HG02623 (cell line): ENCODE measurements at regions not wholly inside any gene's neighbourhood (a gene's known extent, or its start where the extent isn't known, plus 50 kb on each side); places are given as distances from the start of the nearest gene placed in this dataset.
"Not testable (repeated sequence)": the region's sequence is repeated elsewhere in the genome, so short reads cannot be mapped to it uniquely, and the experiment has no call there.

Experiments
- ATAC-seq: cut with Tn5 transposase; IDR thresholded peaks from one replicate; pipeline ENCODE4 v1.9.1; 2021; ENCODE audit warnings: moderate library complexity; ENCODE audit not compliant: unreplicated experiment

DNA sequence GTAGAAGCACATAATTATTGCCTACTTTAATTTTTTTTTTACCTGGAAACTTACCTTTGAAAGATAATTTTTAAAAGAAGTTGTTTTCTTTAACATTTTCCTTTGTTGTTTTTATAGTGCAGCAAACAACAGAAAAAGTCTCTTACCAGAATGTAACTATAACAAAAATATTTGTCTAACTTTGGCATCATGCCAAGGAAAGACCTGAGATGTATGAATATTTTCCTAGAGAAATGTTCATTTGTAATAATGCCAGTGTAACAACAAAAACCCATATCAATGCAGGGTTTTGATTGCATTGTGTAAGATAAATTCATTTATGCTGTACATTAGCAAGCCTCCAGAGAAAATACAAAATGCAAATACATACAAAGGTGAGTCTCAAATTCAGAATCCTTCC lies 775.7 kb downstream of the SI start:
- no peak for ATAC-seq

DNA sequence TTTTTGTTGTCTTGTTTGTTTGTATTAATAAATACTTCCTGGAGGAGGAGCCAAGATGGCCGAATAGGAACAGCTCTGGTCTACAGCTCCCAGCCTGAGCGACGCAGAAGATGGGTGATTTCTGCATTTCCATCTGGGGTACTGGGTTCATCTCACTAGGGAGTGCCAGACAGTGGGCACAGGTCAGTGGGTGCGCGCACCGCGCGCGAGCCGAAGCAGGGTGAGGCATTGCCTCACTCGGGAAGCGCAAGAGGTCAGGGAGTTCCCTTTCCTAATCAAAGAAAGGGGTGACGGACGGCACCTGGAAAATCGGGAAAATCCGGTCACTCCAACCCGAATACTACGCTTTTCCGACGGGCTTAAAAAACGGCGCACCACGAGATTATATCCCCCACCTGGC lies 786.8 kb downstream of the SI start:
- not testable (repeated sequence) for ATAC-seq

DNA sequence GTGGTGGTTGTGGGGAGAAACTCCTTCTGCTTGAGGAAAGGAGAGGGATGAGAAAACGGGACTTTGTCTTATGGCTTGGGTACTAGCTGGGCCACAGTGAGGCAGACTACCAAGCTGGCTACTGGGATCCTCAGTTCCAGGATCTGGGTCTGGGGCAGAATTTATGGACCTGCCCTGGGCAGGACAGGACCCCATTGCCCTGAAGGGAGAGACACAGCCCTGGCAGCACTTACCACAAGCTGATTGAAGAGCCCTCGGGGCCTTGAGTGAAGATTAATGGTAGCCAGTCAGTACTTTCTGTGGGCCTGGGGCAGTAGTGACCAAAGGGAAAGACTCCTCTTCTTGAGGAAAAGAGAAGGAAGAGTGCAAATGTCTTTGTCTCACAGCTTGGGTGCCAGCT lies 799.7 kb downstream of the SI start:
- ATAC-seq: no peak

DNA sequence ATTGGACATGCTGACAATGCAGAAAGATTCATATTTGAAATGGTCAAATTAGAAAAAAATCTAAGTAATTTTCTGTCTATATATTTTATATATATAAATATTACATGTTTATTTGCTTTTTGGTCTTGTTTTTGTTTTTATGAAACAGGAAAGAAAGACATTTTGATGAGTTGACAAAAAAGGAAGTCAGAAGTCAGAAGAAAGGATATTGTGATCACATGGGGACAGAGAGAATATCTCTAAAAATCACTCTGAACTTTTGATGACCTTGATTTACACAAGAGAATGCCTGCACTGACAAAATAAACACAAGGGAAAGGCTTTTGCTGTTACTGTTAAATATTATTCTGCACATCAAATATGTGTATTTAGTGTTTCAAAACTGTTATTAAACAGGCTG lies 811.2 kb downstream of the SI start:
- ATAC-seq: no peak

DNA sequence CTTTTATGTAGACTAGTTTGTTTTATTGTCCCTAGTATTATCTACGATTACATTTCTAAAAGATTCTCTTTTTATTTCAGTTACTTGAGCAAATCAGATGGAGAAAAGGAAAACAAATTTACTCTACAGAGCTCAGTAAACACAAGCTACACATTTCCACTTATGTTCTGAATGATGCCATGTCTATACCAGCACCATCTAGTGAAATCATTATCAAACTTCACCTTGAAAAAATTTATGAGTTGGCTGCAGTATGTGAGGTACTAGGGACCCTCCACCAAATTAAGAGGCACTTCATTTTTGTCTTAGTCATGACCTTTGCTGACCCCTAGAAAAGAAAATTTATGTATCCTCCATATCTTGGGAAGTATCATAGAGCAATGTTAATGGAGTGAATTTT lies 827.4 kb downstream of the SI start:
- ATAC-seq: no peak

DNA sequence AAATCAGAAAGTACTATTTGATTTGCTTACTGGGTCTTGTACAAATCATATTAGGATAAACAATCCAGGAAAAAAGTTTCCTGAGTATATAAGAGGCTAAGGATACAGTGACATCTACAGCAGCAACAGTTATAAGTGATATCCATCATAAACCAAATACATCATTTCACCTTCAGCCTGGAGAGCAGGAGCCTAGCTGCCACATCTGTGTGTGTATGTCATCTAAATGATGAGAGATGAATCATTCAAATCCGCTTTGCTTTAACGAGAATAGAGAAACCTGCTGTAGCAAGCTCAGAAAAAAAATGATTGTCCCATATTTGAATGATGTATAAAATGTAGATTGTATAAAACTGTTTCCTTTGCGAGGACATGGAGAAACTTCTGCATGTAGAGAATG lies 841.4 kb downstream of the SI start:
- ATAC-seq: no peak

DNA sequence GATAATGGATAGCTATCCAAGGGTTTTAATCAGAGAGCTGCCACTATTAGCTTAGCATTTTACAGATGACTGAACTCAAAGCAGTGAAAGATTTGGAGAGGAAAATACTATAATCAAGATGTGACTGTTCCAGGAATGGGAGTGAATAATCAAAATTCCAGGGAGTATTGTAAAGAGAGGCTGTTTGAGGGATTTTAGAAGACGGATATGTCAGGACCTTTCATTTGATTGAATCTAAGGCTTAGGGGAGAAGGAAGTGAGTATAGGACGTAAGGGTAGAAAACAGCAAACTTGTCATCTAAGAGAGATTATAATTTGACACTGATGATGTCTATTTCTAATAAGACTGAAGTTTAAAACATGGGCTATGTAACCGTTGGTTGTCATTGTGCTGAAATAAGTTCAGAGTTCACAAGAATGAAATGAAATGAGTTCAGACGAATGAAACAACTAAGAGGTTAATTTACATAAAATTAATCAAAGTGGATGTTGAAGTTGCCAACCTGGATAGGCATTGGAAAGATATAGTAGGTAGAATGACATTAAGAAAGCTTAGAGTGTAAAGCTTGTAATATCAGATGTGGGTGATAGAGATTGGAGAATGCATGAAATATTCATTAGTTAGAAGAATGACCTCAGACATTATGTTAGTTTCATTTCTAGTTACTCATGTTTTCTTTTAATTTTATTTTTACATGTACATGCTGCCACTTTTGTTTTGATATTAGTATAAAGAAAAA lies 842.8 kb downstream of the SI start:
- no peak for ATAC-seq

DNA sequence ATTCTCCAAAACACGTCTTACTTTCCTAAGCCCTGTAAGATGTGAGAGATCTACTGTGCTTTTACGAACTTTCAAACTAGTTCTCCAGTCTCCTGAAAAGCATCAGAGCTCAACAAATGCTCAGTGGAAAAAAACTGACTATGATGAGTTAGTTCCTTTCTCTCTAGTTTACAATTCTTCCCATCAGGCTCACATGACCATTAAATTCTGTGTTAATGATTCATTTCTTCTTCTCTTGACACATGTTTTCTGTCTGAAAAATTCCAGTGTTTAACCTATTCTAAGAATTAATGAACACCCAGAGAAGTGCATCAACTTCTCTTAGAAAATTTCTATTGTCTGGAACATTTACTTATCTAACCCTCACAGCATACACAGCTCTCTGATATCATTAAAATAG lies 844.3 kb downstream of the SI start:
- no peak for ATAC-seq

DNA sequence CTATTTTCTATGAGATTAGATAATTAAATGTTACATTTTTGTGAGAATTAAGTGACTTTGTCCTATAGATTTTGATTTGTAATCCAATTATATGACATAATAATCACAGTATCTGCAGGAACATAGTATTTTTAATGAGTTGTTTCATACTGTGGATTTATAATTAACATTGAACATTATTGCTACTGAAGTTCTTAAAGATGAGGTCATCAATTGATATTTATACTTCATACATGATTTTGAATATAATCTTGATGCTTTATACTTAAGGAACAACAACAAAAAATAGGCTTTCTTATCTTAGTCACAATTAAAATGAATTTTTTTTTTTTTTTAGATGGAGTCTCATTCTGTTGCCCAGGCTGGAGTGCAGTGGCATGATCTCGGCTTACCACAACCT lies 846.6 kb downstream of the SI start:
- ATAC-seq: no peak

DNA sequence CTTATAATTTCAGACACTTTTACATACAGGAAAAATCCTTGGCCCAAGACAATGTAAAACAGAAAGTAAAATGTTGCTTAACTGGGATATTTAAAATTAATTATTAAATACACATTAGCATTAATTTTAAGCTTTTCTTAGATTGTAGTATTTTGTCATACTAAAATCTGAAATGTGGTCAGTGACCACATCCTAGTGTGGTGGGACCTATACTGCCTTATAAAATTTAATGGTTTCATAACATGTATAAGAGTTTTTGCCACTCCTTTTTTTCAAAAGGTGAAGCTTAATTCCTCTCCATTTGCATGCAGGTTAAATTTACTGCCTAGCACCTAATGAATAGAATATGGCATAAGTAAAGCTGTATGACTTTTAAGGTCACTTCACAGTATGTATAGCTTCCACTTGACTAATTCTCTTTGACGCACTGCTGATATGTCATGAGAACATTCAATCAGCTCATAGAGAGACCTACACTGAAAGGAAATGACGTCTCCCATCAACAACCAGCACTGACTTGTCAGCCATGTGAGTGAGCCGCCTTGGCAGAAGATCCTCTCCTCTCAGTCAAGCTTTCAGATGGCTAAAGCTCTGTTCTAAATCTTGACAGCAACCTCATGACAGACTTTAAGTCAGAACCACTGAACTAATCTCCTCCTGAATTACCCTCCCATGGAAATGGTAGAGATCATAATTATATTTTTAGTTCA lies 847.8 kb downstream of the SI start:
- no peak for ATAC-seq

DNA sequence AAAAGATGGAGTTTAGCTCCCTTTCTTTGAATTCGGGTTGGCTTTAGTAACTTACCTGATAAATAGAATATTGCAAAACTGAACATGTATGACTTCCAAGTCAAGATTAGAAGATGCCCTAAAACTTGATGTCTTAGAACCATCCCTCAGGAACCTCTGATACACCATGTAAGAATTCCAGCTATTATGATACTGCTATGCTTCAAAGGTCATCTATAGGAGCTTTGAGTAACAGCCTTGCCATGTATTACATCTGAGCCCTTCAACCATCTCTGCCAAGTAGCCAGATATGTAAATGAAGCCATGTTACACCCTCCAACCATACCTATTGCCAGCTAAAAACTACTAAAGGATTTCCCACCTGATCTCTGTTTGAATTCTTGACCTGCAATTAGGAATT lies 854.2 kb downstream of the SI start:
- ATAC-seq: no peak

DNA sequence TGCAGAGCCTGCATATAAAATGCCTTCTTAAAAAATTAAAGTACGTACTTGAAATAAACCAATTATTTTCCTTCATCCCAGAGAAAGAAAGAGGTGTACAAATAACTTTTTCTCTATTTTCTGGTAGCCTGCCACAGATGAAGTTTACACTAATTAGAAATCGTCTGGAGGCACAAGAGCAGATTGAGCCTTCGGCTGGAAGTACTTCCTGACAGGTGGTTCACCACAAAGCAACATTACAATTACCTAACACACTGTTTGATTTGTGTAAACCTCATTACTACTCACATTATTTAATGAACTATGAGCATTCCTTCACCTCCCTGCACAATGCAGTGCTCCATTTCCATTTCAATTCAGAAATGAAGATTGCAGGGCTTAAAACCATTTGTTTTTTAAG lies 856.1 kb downstream of the SI start:
- ATAC-seq: no peak

DNA sequence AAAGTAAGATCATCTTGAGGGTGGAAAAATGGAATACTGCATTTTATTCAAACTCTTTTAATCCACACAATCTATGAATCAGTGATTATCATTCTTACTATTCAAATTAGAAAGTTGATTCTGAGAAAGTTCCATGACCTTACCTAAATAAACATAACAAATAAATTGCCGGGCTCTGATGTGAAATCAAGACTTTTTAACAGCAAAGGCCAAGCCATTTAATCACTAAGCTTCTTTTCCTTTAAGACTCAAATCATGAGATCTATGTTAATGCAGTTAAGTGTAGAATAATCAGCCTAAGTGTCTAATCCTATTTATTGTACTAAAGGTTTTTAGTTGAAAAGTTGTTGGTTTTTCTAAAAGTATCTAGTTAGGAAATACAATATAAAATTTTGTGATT lies 857.0 kb downstream of the SI start:
- ATAC-seq: no peak

DNA sequence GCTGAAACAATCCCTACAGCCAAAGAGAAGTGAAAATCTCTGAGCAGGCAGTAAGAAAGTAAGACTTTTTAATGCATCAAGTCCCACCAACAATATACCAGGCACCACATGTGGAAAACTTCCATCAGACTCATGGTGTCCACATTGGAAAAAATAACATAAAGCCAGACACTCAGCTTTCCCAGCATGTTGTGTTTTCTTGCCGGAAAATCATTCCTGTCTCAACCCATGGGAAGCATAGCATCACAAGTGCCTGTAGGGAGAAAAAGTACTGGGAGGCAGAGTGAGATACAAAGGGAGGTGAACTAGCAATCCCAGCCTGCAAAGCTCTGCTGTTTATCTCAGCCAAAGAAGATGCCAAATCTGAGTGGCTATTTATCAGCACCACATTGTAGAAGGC lies 868.9 kb downstream of the SI start:
- no peak for ATAC-seq

DNA sequence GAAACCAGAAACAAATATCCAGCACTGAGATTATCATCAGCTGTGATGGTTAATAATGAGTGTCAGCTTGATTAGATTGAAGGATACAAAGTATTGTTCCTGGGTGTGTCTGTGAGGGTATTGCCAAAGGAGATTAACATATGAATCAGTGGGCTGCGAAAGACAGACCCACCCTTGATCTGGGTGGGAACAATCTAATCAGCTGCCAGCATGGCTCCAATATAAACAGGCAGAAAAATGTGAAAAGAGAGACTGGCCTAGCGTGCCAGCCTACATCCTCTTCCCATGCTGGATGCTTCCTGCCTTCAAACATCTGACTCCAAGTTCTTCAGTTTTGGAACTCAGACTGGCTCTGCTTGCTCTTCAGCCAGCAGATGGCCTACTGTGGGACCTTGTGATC lies 869.5 kb downstream of the SI start:
- no peak for ATAC-seq

DNA sequence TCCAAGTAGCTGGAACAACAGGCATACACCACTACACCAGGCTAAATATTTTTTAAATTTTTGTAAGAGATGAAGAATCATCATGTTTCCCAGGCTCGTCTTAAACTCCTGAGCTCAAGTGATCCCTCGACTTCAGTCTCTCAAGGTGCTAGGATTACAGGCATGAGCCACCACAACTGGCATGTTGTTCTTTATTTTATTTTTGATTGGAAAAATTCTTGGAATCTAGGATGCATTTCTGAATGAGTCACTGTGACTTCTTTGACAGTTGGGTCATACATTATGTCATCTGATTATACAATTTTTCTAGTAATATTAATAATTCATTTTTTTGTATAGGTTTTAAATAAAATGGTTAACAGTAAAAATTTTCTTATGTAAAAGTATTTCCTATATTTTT lies 870.2 kb downstream of the SI start:
- ATAC-seq: no peak

DNA sequence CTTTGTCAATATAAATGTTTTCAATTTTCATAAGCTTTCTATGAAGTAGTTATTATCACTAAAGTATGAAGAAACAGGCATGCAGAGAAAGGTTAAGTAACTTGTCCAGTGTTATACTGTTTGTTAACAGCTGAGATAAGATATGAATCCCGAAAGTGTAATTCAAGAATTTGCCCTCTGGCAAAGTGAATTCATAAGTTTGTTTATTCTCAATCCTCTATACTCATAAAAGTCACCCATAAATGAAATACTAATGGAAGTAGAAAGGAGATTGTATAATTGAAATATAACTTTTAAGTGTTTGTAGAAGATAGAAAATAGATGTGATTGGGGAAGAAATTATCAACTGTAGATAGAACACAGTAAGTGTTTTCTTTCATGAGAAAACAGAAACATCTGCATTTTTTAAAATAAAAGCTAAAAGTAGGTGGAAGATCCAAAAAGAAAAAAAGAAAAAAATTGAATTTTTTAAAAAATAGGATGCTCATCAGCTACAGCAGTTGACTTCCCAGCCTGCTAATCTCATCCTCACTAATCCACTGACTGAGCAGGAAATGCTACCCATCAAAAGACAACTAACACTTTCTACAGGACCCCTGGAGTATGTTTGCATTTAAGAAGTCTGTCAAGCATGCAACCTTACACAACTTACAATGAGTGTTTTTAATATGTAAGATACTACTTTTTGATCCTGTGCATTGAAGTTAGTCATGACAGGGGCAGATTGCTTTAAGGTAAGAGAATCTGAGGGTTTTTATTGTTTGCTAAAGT lies 878.1 kb downstream of the SI start:
- no peak for ATAC-seq

DNA sequence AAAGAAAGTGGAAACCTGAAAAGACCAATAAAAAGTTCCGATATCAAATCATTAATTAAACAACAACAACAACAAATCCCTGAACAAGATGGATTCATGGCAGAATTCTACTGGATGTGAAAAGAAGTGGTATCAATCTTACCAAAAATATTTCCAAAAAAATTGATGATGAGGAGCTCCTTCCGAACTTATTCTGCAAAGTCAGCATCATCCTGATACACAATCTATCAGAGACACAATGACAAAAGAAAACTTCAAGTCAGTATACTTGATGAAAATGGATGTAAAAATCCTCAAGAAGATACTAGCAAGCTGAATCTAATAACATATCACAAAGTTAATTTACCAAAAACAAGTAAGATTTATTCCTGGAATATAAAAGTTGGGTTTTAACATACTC lies 881.8 kb downstream of the SI start:
- no peak for ATAC-seq

DNA sequence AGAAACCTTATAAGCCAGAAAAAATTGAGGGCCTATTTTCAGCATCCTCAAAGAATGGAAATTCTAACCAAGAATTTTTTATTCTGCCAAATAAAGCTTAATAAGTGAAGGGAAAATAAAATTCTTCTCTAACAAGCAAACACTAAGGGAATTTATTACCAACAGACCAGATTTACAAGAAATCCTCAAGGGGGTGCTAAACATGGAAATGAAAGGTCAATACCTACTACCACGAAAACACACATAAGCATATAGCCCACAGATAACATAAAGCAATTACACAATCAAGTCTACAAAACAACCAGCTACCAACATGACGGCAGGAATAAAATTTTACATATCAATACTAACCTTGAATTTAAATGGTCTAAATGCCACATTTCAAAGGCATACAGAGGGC lies 883.5 kb downstream of the SI start:
- no peak for ATAC-seq

DNA sequence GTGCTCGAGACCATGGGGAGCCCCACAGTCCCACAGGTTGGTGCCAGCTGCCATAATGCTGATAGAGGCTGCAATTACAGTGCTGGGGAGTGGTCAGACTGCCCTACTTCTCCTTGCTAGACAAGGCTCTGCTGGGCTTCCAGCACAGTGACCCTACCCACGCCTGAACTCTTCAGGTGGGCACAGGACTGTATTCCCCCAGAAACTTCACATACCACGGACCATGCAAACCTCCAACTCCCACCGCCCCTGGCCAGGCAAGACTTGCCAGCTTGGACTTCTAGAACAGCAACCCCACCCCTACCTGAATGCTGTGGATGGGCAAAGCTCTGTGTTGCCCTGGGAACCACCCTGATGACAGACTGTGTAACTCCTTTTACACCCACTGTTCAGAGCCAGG lies 885.3 kb downstream of the SI start:
- no peak for ATAC-seq

DNA sequence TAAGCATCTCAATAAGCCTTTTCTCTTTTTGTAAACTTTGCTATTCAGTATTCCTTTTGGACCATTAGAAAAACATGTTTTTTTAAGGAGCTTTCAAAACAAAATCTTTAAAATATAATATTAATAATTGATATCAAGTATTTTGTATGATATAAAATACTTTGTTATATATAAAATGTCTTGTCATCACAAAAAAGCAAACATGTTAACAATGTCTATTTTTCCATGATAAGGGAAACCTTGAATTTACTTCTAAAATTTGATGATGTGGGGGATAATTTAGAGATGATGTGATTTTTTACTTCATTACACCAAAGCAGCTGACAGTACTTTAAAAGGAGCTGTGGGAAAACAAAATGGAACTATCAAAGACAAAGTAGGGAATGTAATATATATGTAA lies 887.7 kb downstream of the SI start:
- ATAC-seq: no peak

DNA sequence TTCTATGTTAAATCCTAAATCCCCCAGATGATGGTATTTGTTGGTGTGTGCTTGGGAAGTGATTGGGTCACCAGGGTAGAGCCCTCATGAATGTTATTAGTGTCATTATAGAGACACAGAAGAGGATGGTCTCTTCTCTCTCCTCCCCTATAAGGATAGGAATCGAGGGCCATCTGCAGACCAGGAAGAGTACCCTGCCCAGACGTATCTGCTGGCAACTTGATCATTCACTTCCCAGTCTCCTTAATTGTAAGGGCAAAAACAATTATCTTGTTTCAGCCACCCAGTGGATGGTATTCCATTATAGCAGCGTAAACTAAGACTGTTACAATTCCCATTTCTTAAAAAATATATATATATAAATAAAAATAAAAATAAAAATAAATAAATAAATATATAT lies 892.2 kb downstream of the SI start:
- no peak for ATAC-seq
